GM21619 (cell line): ENCODE measurements at regions not wholly inside any gene's neighbourhood (a gene's known extent, or its start where the extent isn't known, plus 50 kb on each side); places are given as distances from the start of the nearest gene placed in this dataset.
"Not testable (repeated sequence)": the region's sequence is repeated elsewhere in the genome, so short reads cannot be mapped to it uniquely, and the experiment has no call there.

ENCODE experiments used
- ATAC-seq: cut with Tn5 transposase; IDR thresholded peaks from one replicate; pipeline ENCODE4 v1.9.1; 2021; ENCODE audit not compliant: unreplicated experiment

GRCh38 chr15:31217067-31217466 is 109.6 kb upstream of the KLF13 start:
- no peak for ATAC-seq

- no peak for ATAC-seq
These were observed 108.9 kb upstream of the KLF13 start for GRCh38 chr15:31217566-31218270.

GRCh38 chr15:31219221-31219620 is 107.4 kb upstream of the KLF13 start:
- no peak for ATAC-seq

- no peak for ATAC-seq
These were observed 104.6 kb upstream of the KLF13 start for GRCh38 chr15:31221936-31222515.

GRCh38 chr15:31222773-31223341 is 103.8 kb upstream of the KLF13 start:
- ATAC-seq: no peak

GRCh38 chr15:31223478-31224350 is 102.9 kb upstream of the KLF13 start:
- no peak for ATAC-seq

GRCh38 chr15:31224661-31225060 is 102.0 kb upstream of the KLF13 start:
- not testable (repeated sequence) for ATAC-seq

GRCh38 chr15:31225356-31225955 is 101.2 kb upstream of the KLF13 start:
- ATAC-seq: no peak

GRCh38 chr15:31226021-31226420 is 100.6 kb upstream of the KLF13 start:
- ATAC-seq: no peak

GRCh38 chr15:31227235-31227634 is 99.4 kb upstream of the KLF13 start:
- ATAC-seq: no peak

GRCh38 chr15:31228011-31228484 is 98.6 kb upstream of the KLF13 start:
- ATAC-seq: no peak

- ATAC-seq: peak; percentile 59
These were observed 97.4 kb upstream of the KLF13 start for GRCh38 chr15:31228980-31229826.

- peak; percentile 79 for ATAC-seq
These were observed 95.8 kb upstream of the KLF13 start for GRCh38 chr15:31230630-31231485.

- ATAC-seq: no peak
These were observed 91.8 kb upstream of the KLF13 start for GRCh38 chr15:31234815-31235214.

GRCh38 chr15:31235311-31236183 is 91.1 kb upstream of the KLF13 start:
- peak; percentile 28 for ATAC-seq

- peak; percentile 48 for ATAC-seq
These were observed 90.2 kb upstream of the KLF13 start for GRCh38 chr15:31236184-31237042.

- ATAC-seq: no peak
These were observed 89.7 kb upstream of the KLF13 start for GRCh38 chr15:31237043-31237324.
